ENCODE measurements at regions not wholly inside any gene's neighbourhood (a gene's known extent, or its start where the extent isn't known, plus 50 kb on each side); places are given as distances from the start of the nearest gene placed in this dataset.
"Not testable (repeated sequence)": the region's sequence is repeated elsewhere in the genome, so short reads cannot be mapped to it uniquely, and the experiment has no call there.

GRCh38 chr10:37490266-37490665 is 364.9 kb downstream of the ANKRD30A start:
- Histone ChIP-seq H3K9me3 (ENCODE audit: low read depth) (no peaks in the 10 kb centered on the region), H3K9me2 (replicated peaks; ENCODE audit: insufficient read depth) (no peaks in the 10 kb centered on the region), H2AFZ (no peak overlapping the region), H4K20me1 (ENCODE audit: insufficient read depth, poor library complexity, severe bottlenecking) (no peaks in the 10 kb centered on the region), H3K79me2 (no peaks in the 10 kb centered on the region), H3K4me2 (no peak overlapping the region), H3K4me3 (no peak overlapping the region), H3K36me3 (replicated peaks; ENCODE audit: insufficient read depth, low read depth) (no peaks in the 10 kb centered on the region), H3K27me3 (no peaks in the 10 kb centered on the region), H3K27ac (no peak overlapping the region), H3K4me1 (ENCODE audit: insufficient read depth) (no peaks in the 10 kb centered on the region)
- DNase-seq (ENCODE audit: low spot score), result no peak
- 85% methylated on average over 4 of the region's 4 CpGs for WGBS (ENCODE audit: low lambda C conversion rate, missing lambda C conversion rate)
- no peak for TF ChIP-seq EZH2phosphoT487 (IDR thresholded peaks at IDR 0.05; ENCODE audit: low read depth, severe bottlenecking, unreplicated experiment)
- no peak for TF ChIP-seq CTCF (IDR thresholded peaks at IDR 0.05; ENCODE audit: poor library complexity)
- TF ChIP-seq EZH2 (IDR thresholded peaks at IDR 0.05; ENCODE audit: borderline replicate concordance), result no peak

GRCh38 chr10:37489658-37490003 is 364.2 kb downstream of the ANKRD30A start:
- 70% methylated on average over 1 of the region's 1 CpG for WGBS (ENCODE audit: low lambda C conversion rate, missing lambda C conversion rate)

GRCh38 chr10:37488792-37489657 is 363.6 kb downstream of the ANKRD30A start:
- Histone ChIP-seq H3K27ac (no peak overlapping the region), H3K9me2 (replicated peaks; ENCODE audit: insufficient read depth) (no peaks in the 10 kb centered on the region), H3K4me2 (no peak overlapping the region), H4K20me1 (ENCODE audit: insufficient read depth, poor library complexity, severe bottlenecking) (no peaks in the 10 kb centered on the region), H3K9me3 (ENCODE audit: low read depth) (no peaks in the 10 kb centered on the region), H2AFZ (no peak overlapping the region), H3K4me3 (no peak overlapping the region), H3K4me1 (ENCODE audit: insufficient read depth) (no peaks in the 10 kb centered on the region), H3K79me2 (no peaks in the 10 kb centered on the region), H3K27me3 (no peaks in the 10 kb centered on the region), H3K36me3 (replicated peaks; ENCODE audit: insufficient read depth, low read depth) (no peaks in the 10 kb centered on the region)
- TF ChIP-seq EZH2phosphoT487 (IDR thresholded peaks at IDR 0.05; ENCODE audit: low read depth, severe bottlenecking, unreplicated experiment) (no peak), CTCF (IDR thresholded peaks at IDR 0.05; ENCODE audit: poor library complexity) (no peak), EZH2 (IDR thresholded peaks at IDR 0.05; ENCODE audit: borderline replicate concordance) (no peak)
- no peak for DNase-seq (ENCODE audit: low spot score)
- 78% methylated on average over 10 of the region's 10 CpGs for whole genome bisulfite sequencing (ENCODE audit: low lambda C conversion rate, missing lambda C conversion rate)

More at GRCh38 chr10:37489658-37490003, 364.2 kb downstream of the ANKRD30A start:
- H3K27me3 ChIP-seq, result no peaks in the 10 kb centered on the region
- DNase-seq (ENCODE audit: low spot score), result no peak
- no peak overlapping the region for H3K27ac ChIP-seq
- H3K4me1 ChIP-seq (ENCODE audit: insufficient read depth), result no peaks in the 10 kb centered on the region
- no peaks in the 10 kb centered on the region for H3K9me2 ChIP-seq (replicated peaks; ENCODE audit: insufficient read depth)
- no peak overlapping the region for H3K4me3 ChIP-seq
- H4K20me1 ChIP-seq (ENCODE audit: insufficient read depth, poor library complexity, severe bottlenecking), result no peaks in the 10 kb centered on the region
- H3K9me3 ChIP-seq (ENCODE audit: low read depth), result no peaks in the 10 kb centered on the region
- H2AFZ ChIP-seq, result no peak overlapping the region
- no peaks in the 10 kb centered on the region for H3K79me2 ChIP-seq
- TF ChIP-seq EZH2phosphoT487 (IDR thresholded peaks at IDR 0.05; ENCODE audit: low read depth, severe bottlenecking, unreplicated experiment) (no peak), EZH2 (IDR thresholded peaks at IDR 0.05; ENCODE audit: borderline replicate concordance) (no peak), CTCF (IDR thresholded peaks at IDR 0.05; ENCODE audit: poor library complexity) (no peak)
- no peak overlapping the region for H3K4me2 ChIP-seq
- H3K36me3 ChIP-seq (replicated peaks; ENCODE audit: insufficient read depth, low read depth), result no peaks in the 10 kb centered on the region

GRCh38 chr10:37480596-37480995 is 355.2 kb downstream of the ANKRD30A start:
- not testable (repeated sequence) for H2AFZ ChIP-seq; H3K27ac ChIP-seq; H3K4me1 ChIP-seq (ENCODE audit: insufficient read depth); DNase-seq (ENCODE audit: low spot score); H3K9me3 ChIP-seq (ENCODE audit: low read depth); H3K9me2 ChIP-seq (replicated peaks; ENCODE audit: insufficient read depth); H3K4me2 ChIP-seq; H3K36me3 ChIP-seq (replicated peaks; ENCODE audit: insufficient read depth, low read depth); H3K27me3 ChIP-seq; H3K79me2 ChIP-seq; H4K20me1 ChIP-seq (ENCODE audit: insufficient read depth, poor library complexity, severe bottlenecking); H3K4me3 ChIP-seq
- WGBS (ENCODE audit: low lambda C conversion rate, missing lambda C conversion rate), result 86% methylated on average over 5 of the region's 5 CpGs

Data from hepatocyte (in vitro differentiated cells).